ENCODE measurements at regions not wholly inside any gene's neighbourhood (a gene's known extent, or its start where the extent isn't known, plus 50 kb on each side); places are given as distances from the start of the nearest gene placed in this dataset.

DNA sequence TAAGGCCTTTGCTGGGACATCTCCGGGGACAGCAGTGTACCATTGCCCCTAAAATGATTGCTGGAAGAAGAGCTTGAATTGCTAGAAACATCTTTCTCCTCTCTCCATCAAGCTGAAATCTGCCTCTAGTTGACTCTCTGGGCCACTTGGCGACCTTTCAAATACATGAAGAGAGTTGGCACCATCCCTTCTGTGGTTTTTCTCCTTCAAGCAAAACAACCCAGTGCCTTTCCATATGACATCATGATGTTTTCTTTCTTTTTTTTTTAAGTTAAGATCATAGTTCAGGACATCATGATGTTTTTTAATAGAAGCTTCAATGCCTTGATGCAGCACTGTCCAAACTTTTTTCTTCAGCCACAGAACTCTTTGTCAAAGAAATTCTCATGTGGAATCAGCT lies 144.0 kb upstream of the PTPRG start:
- H2AFZ ChIP-seq (ENCODE audit: low read length) = no peak overlapping the region
- H3K9ac ChIP-seq (ENCODE audit: low read depth, low read length, poor library complexity, severe bottlenecking) = no peak overlapping the region
- TF ChIP-seq, protein P1, sequence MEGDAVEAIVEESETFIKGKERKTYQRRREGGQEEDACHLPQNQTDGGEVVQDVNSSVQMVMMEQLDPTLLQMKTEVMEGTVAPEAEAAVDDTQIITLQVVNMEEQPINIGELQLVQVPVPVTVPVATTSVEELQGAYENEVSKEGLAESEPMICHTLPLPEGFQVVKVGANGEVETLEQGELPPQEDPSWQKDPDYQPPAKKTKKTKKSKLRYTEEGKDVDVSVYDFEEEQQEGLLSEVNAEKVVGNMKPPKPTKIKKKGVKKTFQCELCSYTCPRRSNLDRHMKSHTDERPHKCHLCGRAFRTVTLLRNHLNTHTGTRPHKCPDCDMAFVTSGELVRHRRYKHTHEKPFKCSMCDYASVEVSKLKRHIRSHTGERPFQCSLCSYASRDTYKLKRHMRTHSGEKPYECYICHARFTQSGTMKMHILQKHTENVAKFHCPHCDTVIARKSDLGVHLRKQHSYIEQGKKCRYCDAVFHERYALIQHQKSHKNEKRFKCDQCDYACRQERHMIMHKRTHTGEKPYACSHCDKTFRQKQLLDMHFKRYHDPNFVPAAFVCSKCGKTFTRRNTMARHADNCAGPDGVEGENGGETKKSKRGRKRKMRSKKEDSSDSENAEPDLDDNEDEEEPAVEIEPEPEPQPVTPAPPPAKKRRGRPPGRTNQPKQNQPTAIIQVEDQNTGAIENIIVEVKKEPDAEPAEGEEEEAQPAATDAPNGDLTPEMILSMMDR (conservative IDR thresholded peaks at IDR 0.05; ENCODE audit: low read length) = no peak
- no peak for TF ChIP-seq EZH2phosphoT487 (IDR thresholded peaks at IDR 0.05; ENCODE audit: borderline replicate concordance)
- H3K27me3 ChIP-seq (ENCODE audit: insufficient read depth, low read length, poor library complexity, severe bottlenecking) = no peaks in the 10 kb centered on the region
- H3K4me3 ChIP-seq (ENCODE audit: low read length, poor library complexity, severe bottlenecking) = no peak overlapping the region
- no peaks in the 10 kb centered on the region for H3K9me2 ChIP-seq (replicated peaks; ENCODE audit: low read depth, low read length)
- H3K9me3 ChIP-seq (ENCODE audit: insufficient read depth, low read depth, low read length) = peaks cover 4% of the 10 kb centered on the region; the same call in 1 of the 2 replicates
- H3F3A ChIP-seq (ENCODE audit: low read depth) = peaks cover 20% of the 10 kb centered on the region
- no peaks in the 10 kb centered on the region for H3K79me2 ChIP-seq (ENCODE audit: insufficient read depth, low read length)
- H3K36me3 ChIP-seq (ENCODE audit: insufficient read depth, low read length) = no peaks in the 10 kb centered on the region
- no peaks in the 10 kb centered on the region for H4K20me1 ChIP-seq (ENCODE audit: insufficient read depth, low read length, poor library complexity, severe bottlenecking)
- no peak overlapping the region for H3K4me2 ChIP-seq (ENCODE audit: low read depth, low read length, poor library complexity, severe bottlenecking)
- H3K4me1 ChIP-seq (ENCODE audit: insufficient read depth, low read length, poor library complexity, severe bottlenecking) = peaks cover 65% of the 10 kb centered on the region

DNA sequence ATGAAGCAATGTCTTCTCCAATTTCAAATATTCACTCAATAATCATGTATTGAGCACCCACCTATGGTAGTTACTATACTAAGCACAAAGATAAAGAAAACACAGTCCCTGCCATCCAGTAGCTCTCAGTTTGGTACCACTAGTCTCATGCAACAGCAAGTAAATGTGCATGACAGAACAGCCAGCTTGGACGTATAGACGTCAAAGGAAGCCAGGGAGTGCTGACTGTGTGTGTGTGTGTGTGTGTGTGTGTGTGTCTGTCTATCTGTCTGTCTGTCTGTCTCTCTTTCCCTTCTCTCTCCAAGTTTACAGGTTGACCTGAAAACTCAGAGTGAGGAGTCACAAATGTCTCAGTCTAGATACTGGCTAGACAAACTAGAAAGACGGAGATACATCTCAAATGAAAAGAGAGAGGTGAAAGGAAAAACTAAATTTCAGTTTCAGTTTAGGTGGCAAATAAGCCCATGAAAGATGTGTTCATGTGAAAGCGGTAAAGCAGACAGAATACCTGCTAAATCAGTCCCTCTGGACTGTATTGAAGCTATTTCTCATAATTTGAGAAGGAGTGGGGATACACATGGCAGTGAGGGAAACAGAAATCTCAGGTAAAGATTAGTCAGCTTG lies 141.1 kb upstream of the PTPRG start:
- Histone ChIP-seq H3K36me3 (ENCODE audit: insufficient read depth, low read length) (no peaks in the 10 kb centered on the region), H3K9me3 (ENCODE audit: insufficient read depth, low read depth, low read length) (peaks cover 4% of the 10 kb centered on the region; the same call in 1 of the 2 replicates), H3F3A (ENCODE audit: low read depth) (peaks cover 8% of the 10 kb centered on the region), H4K20me1 (ENCODE audit: insufficient read depth, low read length, poor library complexity, severe bottlenecking) (no peaks in the 10 kb centered on the region), H3K4me2 (ENCODE audit: low read depth, low read length, poor library complexity, severe bottlenecking) (no peak overlapping the region), H3K9ac (ENCODE audit: low read depth, low read length, poor library complexity, severe bottlenecking) (no peak overlapping the region), H3K79me2 (ENCODE audit: insufficient read depth, low read length) (no peaks in the 10 kb centered on the region), H2AFZ (ENCODE audit: low read length) (peak overlapping the region; percentile 69), H3K4me1 (ENCODE audit: insufficient read depth, low read length, poor library complexity, severe bottlenecking) (peaks cover 52% of the 10 kb centered on the region), H3K4me3 (ENCODE audit: low read length, poor library complexity, severe bottlenecking) (no peak overlapping the region), H3K9me2 (replicated peaks; ENCODE audit: low read depth, low read length) (no peaks in the 10 kb centered on the region), H3K27me3 (ENCODE audit: insufficient read depth, low read length, poor library complexity, severe bottlenecking) (no peaks in the 10 kb centered on the region)
- TF ChIP-seq, protein P1 (conservative IDR thresholded peaks at IDR 0.05; ENCODE audit: low read length) = no peak
- no peak for TF ChIP-seq EZH2phosphoT487 (IDR thresholded peaks at IDR 0.05; ENCODE audit: borderline replicate concordance)

GRCh38 chr3:61422945-61423673 lies 138.3 kb upstream of the PTPRG start:
- Histone ChIP-seq H3F3A (ENCODE audit: low read depth) (no peaks in the 10 kb centered on the region), H4K20me1 (ENCODE audit: insufficient read depth, low read length, poor library complexity, severe bottlenecking) (no peaks in the 10 kb centered on the region), H3K4me2 (ENCODE audit: low read depth, low read length, poor library complexity, severe bottlenecking) (no peak overlapping the region), H3K36me3 (ENCODE audit: insufficient read depth, low read length) (no peaks in the 10 kb centered on the region), H3K27me3 (ENCODE audit: insufficient read depth, low read length, poor library complexity, severe bottlenecking) (no peaks in the 10 kb centered on the region), H3K9me3 (ENCODE audit: insufficient read depth, low read depth, low read length) (no peaks in the 10 kb centered on the region), H3K4me3 (ENCODE audit: low read length, poor library complexity, severe bottlenecking) (no peak overlapping the region), H3K79me2 (ENCODE audit: insufficient read depth, low read length) (no peaks in the 10 kb centered on the region), H3K9me2 (replicated peaks; ENCODE audit: low read depth, low read length) (no peaks in the 10 kb centered on the region), H3K9ac (ENCODE audit: low read depth, low read length, poor library complexity, severe bottlenecking) (peak overlapping the region; percentile 17), H2AFZ (ENCODE audit: low read length) (peak overlapping the region; percentile 61), H3K4me1 (ENCODE audit: insufficient read depth, low read length, poor library complexity, severe bottlenecking) (peaks cover 29% of the 10 kb centered on the region)
- TF ChIP-seq, protein P1 (conservative IDR thresholded peaks at IDR 0.05; ENCODE audit: low read length) = no peak
- no peak for TF ChIP-seq EZH2phosphoT487 (IDR thresholded peaks at IDR 0.05; ENCODE audit: borderline replicate concordance)
